ENCODE measurements at regions not wholly inside any gene's neighbourhood (a gene's known extent, or its start where the extent isn't known, plus 50 kb on each side); places are given as distances from the start of the nearest gene placed in this dataset.

DNA sequence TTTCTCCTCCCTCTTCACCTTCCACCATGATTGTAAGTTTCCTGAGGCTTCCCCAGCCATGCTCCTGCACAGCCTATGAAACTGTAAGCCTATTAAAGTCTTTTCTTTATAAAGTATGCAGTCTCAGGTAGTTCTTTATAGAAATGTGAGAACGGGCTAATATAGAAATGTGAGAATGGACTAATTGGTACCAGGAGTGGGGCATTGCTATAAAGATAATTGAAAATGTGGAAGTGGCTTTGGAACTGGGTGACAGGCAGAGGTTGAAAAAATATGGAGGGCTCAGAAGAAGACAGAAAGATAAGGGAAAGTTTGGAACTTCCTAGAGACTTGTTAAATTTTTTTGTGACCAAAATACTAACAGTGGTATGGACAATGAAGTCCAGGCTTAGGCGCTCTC, 959.3 kb downstream of the SH3BGRL start:
- TF ChIP-seq CTCF (IDR thresholded peaks at IDR 0.05) = no peak
- DNase-seq (ENCODE audit: low spot score) = no peak
- no peak for ATAC-seq (ENCODE audit: low FRiP score)

DNA sequence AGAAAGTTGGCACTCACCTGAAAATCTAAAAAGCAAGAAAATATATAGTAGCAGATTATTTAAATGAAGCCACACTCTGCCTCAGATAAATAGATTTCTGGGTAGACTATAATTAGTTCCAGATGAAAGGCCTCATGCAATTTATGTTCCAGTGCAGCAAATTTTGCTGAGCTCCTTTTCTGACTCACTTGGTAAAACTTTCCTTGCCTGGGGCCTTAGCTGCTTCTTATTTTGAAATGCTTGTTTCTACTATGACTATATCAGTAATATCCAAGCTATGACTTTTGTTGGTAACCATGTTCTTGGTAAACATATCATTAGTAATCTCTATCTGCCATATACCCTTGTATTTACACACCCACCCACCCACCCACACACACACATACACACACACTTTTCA, 961.8 kb downstream of the SH3BGRL start:
- no peak for DNase-seq (ENCODE audit: low spot score)
- no peak for TF ChIP-seq CTCF (IDR thresholded peaks at IDR 0.05)
- no peak for ATAC-seq (ENCODE audit: low FRiP score)

DNA sequence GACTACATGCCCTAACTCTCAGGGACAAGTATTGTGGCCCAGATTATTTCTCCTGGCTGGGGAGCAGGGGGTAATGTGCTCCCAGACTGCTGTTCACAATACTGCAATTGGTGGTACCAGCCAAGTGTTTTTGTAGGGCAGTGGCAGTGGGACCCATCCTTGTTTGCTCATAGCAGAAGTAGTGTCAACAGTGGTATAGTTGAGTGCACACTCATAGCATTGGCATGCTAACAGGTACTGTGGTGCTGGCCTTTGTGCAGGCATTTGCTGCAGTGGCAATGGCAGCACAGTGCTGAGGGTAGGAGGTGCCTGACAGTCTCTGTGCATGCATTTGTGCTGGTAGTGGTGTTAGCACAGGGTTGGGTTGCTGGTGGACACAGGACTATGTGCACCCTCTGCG, 995.0 kb downstream of the SH3BGRL start:
- ATAC-seq (ENCODE audit: low FRiP score) = no peak
- DNase-seq (ENCODE audit: low spot score) = no peak
- no peak for TF ChIP-seq CTCF (IDR thresholded peaks at IDR 0.05)

DNA sequence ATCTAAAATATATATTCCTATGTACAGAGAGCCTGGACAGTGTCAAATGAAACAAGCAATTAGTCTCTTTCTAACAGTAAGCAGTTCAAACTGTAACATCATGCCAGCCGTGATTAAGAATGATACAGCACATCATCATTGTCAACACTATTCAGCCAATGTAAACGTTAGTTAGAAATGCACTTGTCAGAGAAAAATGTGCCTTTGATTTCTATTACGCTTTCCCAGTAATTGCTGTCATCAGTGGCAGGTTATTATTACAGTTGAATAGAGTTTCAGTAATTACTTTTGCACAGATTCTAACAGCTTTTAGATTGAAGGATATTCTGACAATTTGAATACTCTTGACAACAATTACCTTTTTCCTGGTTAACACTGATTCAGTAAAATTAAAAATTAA, 1007.1 kb downstream of the SH3BGRL start:
- ATAC-seq (ENCODE audit: low FRiP score) = no peak
- DNase-seq (ENCODE audit: low spot score) = no peak
- no peak for TF ChIP-seq CTCF (IDR thresholded peaks at IDR 0.05)

- no peak for TF ChIP-seq CTCF (IDR thresholded peaks at IDR 0.05)
- DNase-seq (ENCODE audit: low spot score) (no peak), ATAC-seq (ENCODE audit: low FRiP score) (no peak)
Measured at GRCh38 chrX:82218361-82218760, 1016.5 kb downstream of the SH3BGRL start.

- no peak for DNase-seq (ENCODE audit: low spot score)
- ATAC-seq (ENCODE audit: low FRiP score) = no peak
- TF ChIP-seq CTCF (IDR thresholded peaks at IDR 0.05) = no peak
Measured at GRCh38 chrX:82219129-82219528, 1017.2 kb downstream of the SH3BGRL start.

DNA sequence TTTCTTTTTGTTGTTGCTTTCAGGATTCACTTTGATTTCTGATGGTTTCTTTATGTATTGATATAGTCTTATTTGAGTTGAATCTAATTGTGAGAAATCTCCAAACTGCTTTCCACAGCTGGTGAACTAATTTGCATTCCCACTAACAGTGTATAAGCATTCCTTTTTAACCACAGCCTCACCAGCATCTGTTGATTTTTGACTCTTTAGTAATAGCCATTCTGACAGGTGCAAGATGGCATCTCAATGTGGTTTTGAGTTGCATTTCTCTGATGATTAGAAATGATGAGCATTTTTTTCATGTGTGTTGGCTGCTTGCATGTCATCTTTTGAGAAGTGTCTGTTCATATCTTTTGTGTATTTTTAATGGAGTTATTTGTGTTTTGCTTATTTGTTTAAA, 1023.1 kb downstream of the SH3BGRL start:
- no peak for DNase-seq (ENCODE audit: low spot score)
- no peak for TF ChIP-seq CTCF (IDR thresholded peaks at IDR 0.05)
- ATAC-seq (ENCODE audit: low FRiP score) = no peak

All from omental fat pad (tissue), 3 donors.